Erythroblast (primary cell): ENCODE measurements at regions not wholly inside any gene's neighbourhood (a gene's known extent, or its start where the extent isn't known, plus 50 kb on each side); places are given as distances from the start of the nearest gene placed in this dataset.

Source experiments
- GATA1 ChIP-seq: IDR thresholded peaks from 2 replicates; pipeline ENCODE4 v1.6.1; 2011; ENCODE audit warnings: low read depth, mild to moderate bottlenecking, control low read depth, low read length, moderate library complexity
- POLR2A ChIP-seq: IDR thresholded peaks from 2 replicates; pipeline ENCODE4 v1.6.1; 2011; ENCODE audit warnings: mild to moderate bottlenecking, low read length

- TF ChIP-seq POLR2A = no peak
- no peak for TF ChIP-seq GATA1
Observed at GRCh38 chr5:39558541-39558940, 133.8 kb upstream of the DAB2 start.
